AG09319 (cell line): ENCODE measurements at regions not wholly inside any gene's neighbourhood (a gene's known extent, or its start where the extent isn't known, plus 50 kb on each side); places are given as distances from the start of the nearest gene placed in this dataset.

Experiments used
- DNase-seq: peaks from one replicate; pipeline ENCODE4 v3.0.0-alpha.2; 2010; ENCODE audit warnings: low read depth; ENCODE audit errors: extremely low read depth
- TF ChIP-seq, protein P1 (sequence below): IDR thresholded peaks from 2 replicates; pipeline ENCODE4 v1.5.1; 2011; ENCODE audit warnings: low read depth, mild to moderate bottlenecking, inconsistent platforms, low read length, moderate library complexity

DNA sequence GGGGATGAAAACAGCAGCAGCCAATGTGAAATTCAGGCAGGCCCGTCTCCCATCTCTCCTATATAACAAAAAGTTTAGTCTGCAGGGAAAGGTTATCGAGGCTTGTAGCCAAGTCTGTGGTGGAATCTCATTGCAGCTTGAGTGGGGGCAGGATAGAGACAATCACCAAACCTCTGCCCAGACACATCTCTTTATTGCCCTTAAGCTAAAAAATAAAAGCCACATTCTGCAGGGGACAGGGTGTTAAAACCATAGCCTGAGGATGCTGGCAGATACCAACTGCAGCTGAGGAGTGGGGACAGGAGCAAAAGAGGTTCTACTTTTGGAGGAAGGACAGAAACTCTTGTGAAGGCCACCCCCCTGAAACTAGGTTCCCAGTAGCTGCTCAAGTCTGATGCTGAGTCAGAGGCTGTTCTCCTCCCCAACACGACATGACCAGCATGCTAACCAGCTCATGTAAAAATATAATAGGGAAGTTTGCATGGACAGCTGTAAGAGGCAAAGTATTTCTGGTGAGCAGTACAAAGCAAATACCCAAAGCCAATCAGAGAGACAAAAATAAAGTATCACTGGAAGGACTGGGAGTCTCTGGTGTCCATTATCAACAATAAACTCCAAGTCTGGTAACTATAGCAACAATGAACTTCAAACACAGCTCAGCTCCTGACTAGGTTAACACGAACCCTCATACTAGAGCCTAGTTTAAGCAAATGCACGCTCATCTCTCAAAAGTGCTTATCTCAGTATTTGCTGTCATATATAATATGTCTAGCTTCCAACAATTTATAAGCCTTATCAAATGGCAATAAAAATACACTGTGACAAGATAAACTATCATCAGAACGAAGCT, 362.2 kb upstream of the SLCO3A1 start:
- TF ChIP-seq, protein P1, sequence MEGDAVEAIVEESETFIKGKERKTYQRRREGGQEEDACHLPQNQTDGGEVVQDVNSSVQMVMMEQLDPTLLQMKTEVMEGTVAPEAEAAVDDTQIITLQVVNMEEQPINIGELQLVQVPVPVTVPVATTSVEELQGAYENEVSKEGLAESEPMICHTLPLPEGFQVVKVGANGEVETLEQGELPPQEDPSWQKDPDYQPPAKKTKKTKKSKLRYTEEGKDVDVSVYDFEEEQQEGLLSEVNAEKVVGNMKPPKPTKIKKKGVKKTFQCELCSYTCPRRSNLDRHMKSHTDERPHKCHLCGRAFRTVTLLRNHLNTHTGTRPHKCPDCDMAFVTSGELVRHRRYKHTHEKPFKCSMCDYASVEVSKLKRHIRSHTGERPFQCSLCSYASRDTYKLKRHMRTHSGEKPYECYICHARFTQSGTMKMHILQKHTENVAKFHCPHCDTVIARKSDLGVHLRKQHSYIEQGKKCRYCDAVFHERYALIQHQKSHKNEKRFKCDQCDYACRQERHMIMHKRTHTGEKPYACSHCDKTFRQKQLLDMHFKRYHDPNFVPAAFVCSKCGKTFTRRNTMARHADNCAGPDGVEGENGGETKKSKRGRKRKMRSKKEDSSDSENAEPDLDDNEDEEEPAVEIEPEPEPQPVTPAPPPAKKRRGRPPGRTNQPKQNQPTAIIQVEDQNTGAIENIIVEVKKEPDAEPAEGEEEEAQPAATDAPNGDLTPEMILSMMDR, result no peak
- no peak for DNase-seq

- TF ChIP-seq, protein P1, result no peak
- no peak for DNase-seq
Observed at GRCh38 chr15:91496754-91497691, 356.5 kb upstream of the SLCO3A1 start.

DNA sequence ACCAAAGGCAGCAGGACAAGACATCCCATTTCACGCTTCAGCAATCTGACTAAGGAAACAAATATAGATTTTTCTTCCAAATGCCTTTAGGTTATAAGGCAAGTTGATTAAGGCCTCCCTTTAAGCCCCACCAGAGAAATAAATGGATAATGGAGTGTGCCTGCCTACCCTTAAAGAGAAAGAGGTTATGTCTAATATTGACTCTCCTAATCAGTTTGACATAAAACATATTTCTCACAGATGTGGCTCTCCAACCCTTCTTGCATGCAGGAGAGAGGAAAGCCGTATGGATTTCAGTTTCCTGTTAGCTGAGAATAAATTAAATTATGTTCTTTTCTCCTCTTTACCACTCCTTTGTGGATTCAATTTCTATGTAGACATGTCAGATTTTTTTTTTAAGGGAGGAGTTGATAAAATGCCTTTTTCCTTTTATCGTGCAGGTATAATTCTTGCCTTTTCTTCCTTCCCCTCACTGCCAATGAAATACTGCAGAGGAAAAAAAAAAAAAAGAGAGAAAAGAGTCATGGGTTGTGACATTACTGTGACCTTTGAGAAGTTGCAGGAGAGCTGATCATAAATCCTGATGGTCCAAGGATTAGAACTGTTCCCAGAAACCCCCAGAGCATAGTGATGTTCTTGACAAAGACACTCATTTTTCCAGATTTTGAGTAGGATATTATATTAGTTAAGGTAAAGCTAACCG, 355.3 kb upstream of the SLCO3A1 start:
- DNase-seq, result no peak
- TF ChIP-seq, protein P1, result no peak

DNA sequence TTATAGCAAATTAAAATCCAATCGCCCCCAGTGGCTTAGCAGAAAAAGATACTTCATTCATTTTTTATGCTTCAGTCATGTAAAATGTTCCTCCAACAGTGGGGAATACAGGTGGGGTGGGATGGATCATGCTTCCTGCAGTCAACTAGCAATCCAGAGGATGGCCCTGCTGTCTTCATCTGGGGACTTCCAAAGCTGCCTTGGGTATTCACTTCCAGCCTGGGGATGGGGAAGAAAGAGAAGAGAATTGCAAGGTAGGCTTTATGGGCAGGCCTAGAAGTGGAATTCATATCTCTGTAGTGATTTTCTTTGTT, 354.8 kb upstream of the SLCO3A1 start:
- TF ChIP-seq, protein P1, result no peak
- no peak for DNase-seq

DNA sequence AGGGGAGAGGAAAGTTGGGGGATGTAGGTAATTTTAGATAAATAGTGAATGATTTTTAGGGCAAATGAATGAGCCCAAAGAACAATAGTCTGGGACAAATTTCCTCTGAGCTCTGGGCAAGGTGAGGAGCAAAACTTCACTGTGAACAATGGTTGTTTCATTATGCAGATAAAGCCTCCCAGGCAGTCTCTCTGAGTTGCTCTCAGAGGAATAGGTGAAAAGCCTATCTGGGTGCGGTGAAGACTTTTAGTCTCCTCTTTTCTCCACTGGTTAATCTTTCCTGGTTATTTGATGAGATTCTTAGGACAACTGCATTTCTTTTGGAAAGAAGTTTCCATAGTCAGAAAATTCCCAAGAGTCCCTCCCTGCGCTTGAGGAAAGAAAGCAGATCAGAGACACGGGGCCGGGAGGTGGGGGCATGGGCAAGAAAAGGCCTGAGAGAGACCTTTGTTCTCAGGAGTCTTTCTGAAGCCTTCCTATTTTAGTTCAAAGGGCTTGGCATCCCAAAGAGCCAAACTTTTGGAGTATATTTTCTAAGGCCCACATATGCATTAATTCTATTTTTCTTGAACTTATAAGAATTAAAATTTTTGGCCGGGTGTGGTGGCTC, 353.6 kb upstream of the SLCO3A1 start:
- TF ChIP-seq, protein P1, result no peak

DNA sequence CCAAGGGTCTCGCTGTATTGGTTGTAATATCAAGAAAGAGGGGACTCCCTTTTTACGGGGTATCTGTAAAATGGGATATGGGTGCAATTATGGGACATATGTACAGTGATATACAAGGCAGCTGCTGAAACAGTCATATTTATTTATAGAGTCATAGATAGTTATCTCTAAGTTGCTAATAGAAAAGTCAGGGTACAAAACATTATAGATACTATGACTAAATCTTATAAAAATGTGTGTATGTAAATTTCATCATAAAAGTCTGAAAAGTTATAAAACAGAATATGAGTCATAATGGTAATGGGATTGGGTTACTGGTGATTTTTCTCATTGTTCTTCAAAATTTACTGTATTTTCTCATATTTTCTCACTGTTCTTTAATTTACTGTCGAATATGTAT, 344.9 kb upstream of the SLCO3A1 start:
- no peak for DNase-seq
- TF ChIP-seq, protein P1, result no peak

More for the DNA sequence above, 353.6 kb upstream of the SLCO3A1 start:
- no peak for DNase-seq
